ENCODE measurements at regions not wholly inside any gene's neighbourhood (a gene's known extent, or its start where the extent isn't known, plus 50 kb on each side); places are given as distances from the start of the nearest gene placed in this dataset.

DNA sequence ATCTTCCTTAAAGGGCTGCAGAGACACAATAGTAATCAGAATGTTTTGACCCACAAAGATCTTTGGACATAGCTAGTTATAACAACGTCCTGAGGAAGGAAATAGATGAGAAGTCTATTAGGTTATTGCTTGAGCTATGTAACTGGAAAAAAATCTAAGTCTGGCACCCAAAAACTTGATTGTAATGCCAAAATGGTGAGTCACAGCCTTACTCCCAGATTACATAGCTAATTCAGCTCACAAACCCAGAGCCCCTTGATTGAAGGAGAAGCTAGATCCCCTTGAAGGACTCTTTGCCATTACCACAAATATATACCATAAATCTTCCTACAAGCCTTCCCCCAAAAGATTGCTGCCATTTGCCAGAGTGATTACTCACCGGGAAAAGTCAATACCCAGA, 341.8 kb upstream of the KIF2A start:
- no peak for TF ChIP-seq CTCF (conservative IDR thresholded peaks at IDR 0.05)
- no peak for TF ChIP-seq EZH2 (IDR thresholded peaks at IDR 0.05; ENCODE audit: low read depth)
